H1 (cell line): ENCODE measurements at regions not wholly inside any gene's neighbourhood (a gene's known extent, or its start where the extent isn't known, plus 50 kb on each side); places are given as distances from the start of the nearest gene placed in this dataset.
"Not testable (repeated sequence)": the region's sequence is repeated elsewhere in the genome, so short reads cannot be mapped to it uniquely, and the experiment has no call there.

Experiments
- BACH1 ChIP-seq: IDR thresholded peaks from 2 replicates; pipeline ENCODE4 v1.6.1; 2012; ENCODE audit warnings: low read length, improper control_type of control experiment
- CREB1 ChIP-seq: IDR thresholded peaks from 2 replicates; pipeline ENCODE4 v1.6.1; 2012; ENCODE audit warnings: inconsistent platforms
- KDM4A ChIP-seq: IDR thresholded peaks from one replicate; pipeline ENCODE4 v1.7.1; 2012; ENCODE audit warnings: low read depth, mild to moderate bottlenecking, moderate library complexity, low read length, inconsistent platforms; ENCODE audit not compliant: severe bottlenecking
- MAX ChIP-seq: IDR thresholded peaks from 2 replicates; pipeline ENCODE4 v1.6.1; 2012; ENCODE audit warnings: inconsistent platforms
- POLR2A ChIP-seq, 2 experiments: IDR thresholded peaks; 1 replicate in 1 of 2; 2 replicates in 1 of 2; pipeline ENCODE4 v1.6.1; 2011; ENCODE audit warnings: low read depth in 2 of 2, low read length in 2 of 2, mild to moderate bottlenecking in 2 of 2; ENCODE audit errors: control extremely low read depth in 1 of 2
- POLR2AphosphoS5 ChIP-seq: IDR thresholded peaks from 2 replicates; pipeline ENCODE4 v1.6.1; 2011; ENCODE audit warnings: low read depth, low read length
- TEAD4 ChIP-seq: IDR thresholded peaks from 2 replicates; pipeline ENCODE4 v1.6.1; 2012; ENCODE audit warnings: low read depth, low read length, inconsistent platforms, mixed read lengths
- ZNF274 ChIP-seq: IDR thresholded peaks from 2 replicates; pipeline ENCODE4 v1.7.0; 2012; ENCODE audit warnings: low read length, borderline replicate concordance; ENCODE audit errors: extremely low read depth

GRCh38 chr17:45644637-45645036 lies 139.5 kb upstream of the CRHR1 start:
- not testable (repeated sequence) for TF ChIP-seq POLR2A (IDR thresholded peaks at IDR 0.05; ENCODE audit: control extremely low read depth in 1 of 2, low read depth in 2 of 2, low read length in 2 of 2); BACH1; CREB1; MAX; KDM4A; TEAD4; ZNF274; POLR2AphosphoS5
